A549 (cell line): ENCODE measurements at regions not wholly inside any gene's neighbourhood (a gene's known extent, or its start where the extent isn't known, plus 50 kb on each side); places are given as distances from the start of the nearest gene placed in this dataset.

Experiments used
- ATAC-seq, 2 experiments: fragments of 200-7000 bp in 1 of 2; fragments of >200 bp in 1 of 2; cut with Nextera tagmentation in 1 of 2; cut with Tn5 transposase in 1 of 2; 3 replicates each; pipeline versions ENCODE4 v1.8.0 to v1.9.1; 2018 to 2020; ENCODE audit warnings: mild to moderate bottlenecking in 1 of 2, moderate library complexity in 1 of 2
- CTCF ChIA-PET: fragments of 300-600 bp; sonication (Branson Sonifier 250); formaldehyde crosslinking; extraction: SDS; loops from one replicate; lab custom pipeline; 2021; ENCODE audit warnings: antibody characterized with exemption, inconsistent platforms; lab: Yijun Ruan, JAX
- POLR2A ChIA-PET: fragments of 350-600 bp; formaldehyde crosslinking; extraction: SDS; loops from one replicate; lab custom pipeline; 2021; ENCODE audit warnings: antibody characterized with exemption, inconsistent platforms; lab: Yijun Ruan, JAX
- DNase-seq, 2 experiments: peaks; one replicate each; pipeline versions ENCODE4 v3.0.0 to v3.0.0-alpha.2; 2011 to 2016; ENCODE audit warnings: low read depth in 1 of 2, low spot score in 1 of 2
- FAIRE-seq: peaks from 2 replicates; lab custom pipeline; 2011; peaks lifted over from hg19 to GRCh38; lab: Jason Lieb, UNC
- H3K27ac ChIP-seq, 2 experiments: fragments of >200 bp; sonication (Bioruptor Twin); formaldehyde crosslinking; 3 replicates each; pipeline ENCODE4 v1.5.1; 2016 to 2017
- H3K4me1 ChIP-seq: fragments of >200 bp; sonication (Bioruptor Twin); formaldehyde crosslinking; 3 replicates; pipeline ENCODE4 v1.6.1; 2016
- H3K4me2 ChIP-seq: fragments of >200 bp; sonication (Bioruptor Twin); formaldehyde crosslinking; 3 replicates; pipeline ENCODE4 v1.6.1; 2016
- H3K4me3 ChIP-seq: fragments of >200 bp; sonication (Bioruptor Twin); formaldehyde crosslinking; 3 replicates; pipeline ENCODE4 v1.5.1; 2016
- H3K9me3 ChIP-seq: fragments of >200 bp; sonication (Bioruptor Twin); formaldehyde crosslinking; 3 replicates; pipeline ENCODE4 v1.6.1; 2016
- ATOH8 ChIP-seq: fragments of 250-450 bp; sonication (Bioruptor Pico); IDR thresholded peaks from 2 replicates; pipeline ENCODE4 v1.5.0; 2020; ENCODE audit warnings: low read depth, mild to moderate bottlenecking, moderate library complexity
- BCL3 ChIP-seq: fragments of >200 bp; sonication (Bioruptor Twin); formaldehyde crosslinking; IDR thresholded peaks from 3 replicates; pipeline ENCODE4 v1.6.1; 2016
- CBX8 ChIP-seq: fragments of 200-600 bp; sonication (generic); IDR thresholded peaks from 2 replicates; pipeline ENCODE4 v1.6.1; 2016
- CEBPB ChIP-seq, 2 experiments: fragments of >200 bp in 1 of 2; sonication (Bioruptor Twin) in 1 of 2; formaldehyde crosslinking in 1 of 2; IDR thresholded peaks; 2 replicates each; pipeline ENCODE4 v1.6.1; 2012 to 2016
- E2F6 ChIP-seq: IDR thresholded peaks from 2 replicates; pipeline ENCODE4 v1.6.1; 2012; ENCODE audit warnings: low read depth, borderline replicate concordance
- FOSB ChIP-seq: fragments of 250-450 bp; sonication (Bioruptor Pico); IDR thresholded peaks from 2 replicates; pipeline ENCODE4 v1.5.0; 2020; ENCODE audit warnings: mild to moderate bottlenecking, moderate library complexity
- FOSL2 ChIP-seq, 2 experiments: fragments of 450-650 bp in 1 of 2; fragments of >200 bp in 1 of 2; sonication (Bioruptor Twin) in 1 of 2; formaldehyde crosslinking; IDR thresholded peaks; 2 replicates each; pipeline versions ENCODE4 v1.5.0 to v1.6.1; 2016 to 2020; ENCODE audit warnings: mild to moderate bottlenecking in 1 of 2, moderate library complexity in 1 of 2
- GATA3 ChIP-seq: IDR thresholded peaks from 2 replicates; pipeline ENCODE4 v1.6.1; 2012; ENCODE audit warnings: borderline replicate concordance
- HOXA7 ChIP-seq: fragments of 250-450 bp; sonication (Bioruptor Pico); IDR thresholded peaks from 2 replicates; pipeline ENCODE4 v1.5.0; 2020; ENCODE audit warnings: mild to moderate bottlenecking, moderate library complexity
- HOXB13 ChIP-seq: fragments of 250-450 bp; sonication (Bioruptor Pico); IDR thresholded peaks from 2 replicates; pipeline ENCODE4 v1.5.0; 2020; ENCODE audit warnings: low read depth, mild to moderate bottlenecking, moderate library complexity
- JUN ChIP-seq, 2 experiments: fragments of >200 bp; sonication (Bioruptor Twin); formaldehyde crosslinking; IDR thresholded peaks; 2 replicates in 1 of 2; 3 replicates in 1 of 2; pipeline ENCODE4 v1.6.1; 2016 to 2017
- JUNB ChIP-seq: fragments of >200 bp; sonication (Bioruptor Twin); formaldehyde crosslinking; IDR thresholded peaks from 2 replicates; pipeline ENCODE4 v1.6.1; 2016
- KDM1A ChIP-seq: fragments of 200-600 bp; sonication (generic); IDR thresholded peaks from 2 replicates; pipeline ENCODE4 v1.6.1; 2016; ENCODE audit warnings: low read depth, mild to moderate bottlenecking
- KDM5A ChIP-seq: fragments of 200-600 bp; sonication (generic); IDR thresholded peaks from 2 replicates; pipeline ENCODE4 v1.6.1; 2016; ENCODE audit warnings: antibody characterized with exemption, mild to moderate bottlenecking
- MAFK ChIP-seq: fragments of 450-650 bp; IDR thresholded peaks from 2 replicates; pipeline ENCODE4 v1.6.1; 2014; ENCODE audit not compliant: partially characterized antibody
- MAX ChIP-seq: IDR thresholded peaks from 2 replicates; pipeline ENCODE4 v1.6.1; 2012
- NR3C1 ChIP-seq: fragments of >200 bp; sonication (Bioruptor Twin); formaldehyde crosslinking; IDR thresholded peaks from 3 replicates; pipeline ENCODE4 v1.6.1; 2017
- POLR2A ChIP-seq: IDR thresholded peaks from 2 replicates; pipeline ENCODE4 v1.6.1; 2012; ENCODE audit warnings: mild to moderate bottlenecking, low read length
- POLR2AphosphoS2 ChIP-seq: conservative IDR thresholded peaks from 2 replicates; pipeline ENCODE4 v1.6.1; 2012; ENCODE audit warnings: low read length, improper control_type of control experiment, inconsistent platforms
- RAD21 ChIP-seq, 2 experiments: fragments of >200 bp in 1 of 2; sonication (Bioruptor Twin) in 1 of 2; formaldehyde crosslinking in 1 of 2; IDR thresholded peaks in 1 of 2; conservative IDR thresholded peaks in 1 of 2; 2 replicates in 1 of 2; 3 replicates in 1 of 2; pipeline ENCODE4 v1.6.1; 2012 to 2018; ENCODE audit warnings: inconsistent platforms in 1 of 2
- RCOR1 ChIP-seq: fragments of 150-350 bp; IDR thresholded peaks from 2 replicates; pipeline ENCODE4 v1.6.1; 2014; ENCODE audit warnings: antibody characterized with exemption, low read length, low read depth
- SMC3 ChIP-seq: fragments of >200 bp; sonication (Bioruptor Twin); formaldehyde crosslinking; IDR thresholded peaks from 3 replicates; pipeline ENCODE4 v1.6.1; 2018; ENCODE audit warnings: inconsistent platforms
- TFCP2L1 ChIP-seq: fragments of 250-450 bp; sonication (Bioruptor Pico); IDR thresholded peaks from 2 replicates; pipeline ENCODE4 v1.5.0; 2021; ENCODE audit warnings: mild to moderate bottlenecking
- USF2 ChIP-seq: fragments of 450-650 bp; IDR thresholded peaks from 2 replicates; pipeline ENCODE4 v1.6.1; 2014; ENCODE audit warnings: antibody characterized with exemption
- ZFP36 ChIP-seq: fragments of 450-650 bp; IDR thresholded peaks from 2 replicates; pipeline ENCODE4 v1.6.1; 2014; ENCODE audit warnings: borderline replicate concordance; ENCODE audit not compliant: partially characterized antibody
- WGBS: methylation state at CpG from one replicate; pipeline ENCODE4 v1.1.6; 2017; ENCODE audit errors: missing lambda C conversion rate; 5-methylcytosine and 5-hydroxymethylcytosine counted together

- no peak for TF ChIP-seq JUNB
- TF ChIP-seq, all 56 proteins: peak for 0
These were observed 354.9 kb downstream of the PTEN start (continued) for GRCh38 chr10:88218362-88218761.

GRCh38 chr10:88219753-88220152 is 356.3 kb downstream of the PTEN start:
- H3K27ac ChIP-seq, result no peak overlapping the region
- DNase-seq (no peak), ATAC-seq (no peak), FAIRE-seq (no peak)
- H3K4me1 ChIP-seq, result no peaks in the 10 kb centered on the region
- WGBS, result 87% methylated on average over 2 of the region's 2 CpGs
- CTCF ChIA-PET, result no interaction called here
- H3K9me3 ChIP-seq, result no peaks in the 10 kb centered on the region
- no peak overlapping the region for H3K4me2 ChIP-seq
- POLR2A ChIA-PET, result no interaction called here
- no peak overlapping the region for H3K4me3 ChIP-seq
- TF ChIP-seq MAX, result no peak
- TF ChIP-seq POLR2A, result no peak
- TF ChIP-seq RCOR1, result no peak
- TF ChIP-seq USF2, result no peak
- TF ChIP-seq KDM1A, result no peak
- TF ChIP-seq CEBPB (IDR thresholded peaks at IDR 0.05), result no peak
- TF ChIP-seq FOSL2 (IDR thresholded peaks at IDR 0.05), result no peak
- no peak for TF ChIP-seq FOSL2 (CRISPR knock-in tag; IDR thresholded peaks at IDR 0.05)
- TF ChIP-seq HOXB13 (CRISPR knock-in tag), result no peak
- no peak for TF ChIP-seq RAD21 (conservative IDR thresholded peaks at IDR 0.05 in 1 of 2, IDR thresholded peaks at IDR 0.05 in 1 of 2)
- no peak for TF ChIP-seq JUN (IDR thresholded peaks at IDR 0.05)
- TF ChIP-seq NR3C1, result no peak
- no peak for TF ChIP-seq CBX8

- FAIRE-seq (no peak), DNase-seq (no peak), ATAC-seq (no peak)
- CTCF ChIA-PET, result interaction anchor here (1.2 kb wide), 1 partner anchor 12 kb away, joined by 4 read pairs; no protein-coding TSS in a partner anchor
- no peaks in the 10 kb centered on the region for H3K9me3 ChIP-seq
- H3K27ac ChIP-seq, result no peak overlapping the region
- H3K4me3 ChIP-seq, result no peak overlapping the region
- WGBS, result 50% methylated on average over 6 of the region's 6 CpGs
- POLR2A ChIA-PET, result no interaction called here
- no peaks in the 10 kb centered on the region for H3K4me1 ChIP-seq
- H3K4me2 ChIP-seq, result no peak overlapping the region
- no peak for TF ChIP-seq HOXA7
- no peak for TF ChIP-seq KDM1A
- TF ChIP-seq JUN (IDR thresholded peaks at IDR 0.05), result no peak
- no peak for TF ChIP-seq HOXB13 (CRISPR knock-in tag)
- no peak for TF ChIP-seq ATOH8 (CRISPR knock-in tag)
- no peak for TF ChIP-seq KDM5A
- no peak for TF ChIP-seq E2F6
- TF ChIP-seq MAFK, result no peak
- no peak for TF ChIP-seq TFCP2L1 (CRISPR knock-in tag)
These were observed 357.9 kb downstream of the PTEN start for GRCh38 chr10:88221010-88221973.

GRCh38 chr10:88222881-88223280 is 359.5 kb downstream of the PTEN start:
- CTCF ChIA-PET, result no interaction called here
- Histone ChIP-seq H3K4me1 (peaks cover 11% of the 10 kb centered on the region), H3K27ac (no peak overlapping the region)
- 91% methylated on average over 1 of the region's 1 CpG for WGBS
- TF ChIP-seq ZFP36 (no peak), FOSB (no peak), POLR2AphosphoS2 (no peak), SMC3 (no peak), BCL3 (no peak), GATA3 (no peak)
- TF ChIP-seq, all 56 proteins: peak for 0
- Histone ChIP-seq H3K9me3 (no peaks in the 10 kb centered on the region), H3K4me2 (no peak overlapping the region), H3K4me3 (no peak overlapping the region)
- ATAC-seq (no peak), FAIRE-seq (no peak), DNase-seq (no peak)
- POLR2A ChIA-PET, result no interaction called here
